Stomach (tissue), 8 donors: ENCODE measurements at regions not wholly inside any gene's neighbourhood (a gene's known extent, or its start where the extent isn't known, plus 50 kb on each side); places are given as distances from the start of the nearest gene placed in this dataset.

Source experiments
- DNase-seq, 2 donors: peaks; one replicate each; pipeline versions ENCODE4 v3.0.0 to v3.0.0-alpha.2; 2013 to 2019
- H3K27ac ChIP-seq, 5 donors: fragments of 200-600 bp in 4 of 5; sonication (generic) in 4 of 5; one replicate each; pipeline ENCODE4 v1.5.1; 2013 to 2019; ENCODE audit warnings: mild to moderate bottlenecking in 1 of 5, moderate library complexity in 1 of 5
- H3K27me3 ChIP-seq, 3 donors: fragments of 200-600 bp; sonication (generic); one replicate each; pipeline ENCODE4 v1.5.1; 2017 to 2019; ENCODE audit warnings: mixed run types in 1 of 3
- H3K36me3 ChIP-seq, 4 donors: fragments of 200-600 bp; sonication (generic); 1 replicate in 3 of 4; 2 replicates in 1 of 4; pipeline ENCODE4 v1.5.1; 2016 to 2019
- H3K4me1 ChIP-seq, 4 donors: fragments of 200-600 bp; sonication (generic); one replicate each; pipeline ENCODE4 v1.5.1; 2016 to 2019
- H3K4me3 ChIP-seq, 4 donors: fragments of 200-600 bp; sonication (generic) in 3 of 4; one replicate each; pipeline ENCODE4 v1.5.1; 2016 to 2019; ENCODE audit warnings: mild to moderate bottlenecking in 1 of 4
- H3K9me3 ChIP-seq, 4 donors: fragments of 200-600 bp; sonication (generic); one replicate each; pipeline ENCODE4 v1.5.1; 2016 to 2019
- EP300 ChIP-seq: sonication (generic); formaldehyde crosslinking; IDR thresholded peaks from one replicate; pipeline ENCODE4 v1.6.1; 2017; ENCODE audit warnings: antibody characterized with exemption
- POLR2A ChIP-seq, 4 donors: fragments of 450-650 bp; IDR thresholded peaks; one replicate each; pipeline ENCODE4 v1.6.1; 2016; ENCODE audit warnings: antibody characterized with exemption in 4 of 4, control low read depth in 2 of 4, mild to moderate bottlenecking in 1 of 4, moderate library complexity in 1 of 4
- POLR2AphosphoS5 ChIP-seq, 3 donors: sonication (generic); formaldehyde crosslinking; IDR thresholded peaks; one replicate each; pipeline ENCODE4 v1.6.1; 2016; ENCODE audit warnings: antibody characterized with exemption in 3 of 3
- WGBS, 5 donors: extraction: QIAGEN DNeasy Blood & Tissue Kit in 3 of 5; methylation state at CpG; one replicate each; pipeline versions ENCODE4 v1.1.5 to v1.1.7; 2013 to 2018; 5-methylcytosine and 5-hydroxymethylcytosine counted together
- intact Hi-C: fragments of 100-400 bp; cut with DNase I; formaldehyde crosslinking; loops from one replicate; pipeline ENCODE4 v1.15.1; 2023; ENCODE audit warnings: low total_unique reads
- TF ChIP-seq, protein P1 (sequence below), 7 experiments: fragments of 450-650 bp in 4 of 7; fragments of 200-600 bp in 3 of 7; sonication (generic) in 3 of 7; IDR thresholded peaks; one replicate each; pipeline ENCODE4 v1.5.1; 2016 to 2019; ENCODE audit warnings: antibody characterized with exemption in 7 of 7, control low read depth in 2 of 7, mild to moderate bottlenecking in 1 of 7
- donor health status: healthy with polysubstance abuse.
- donor health status: Bipolar disorder and iron deficiency.
- donor health status: healthy.

DNA sequence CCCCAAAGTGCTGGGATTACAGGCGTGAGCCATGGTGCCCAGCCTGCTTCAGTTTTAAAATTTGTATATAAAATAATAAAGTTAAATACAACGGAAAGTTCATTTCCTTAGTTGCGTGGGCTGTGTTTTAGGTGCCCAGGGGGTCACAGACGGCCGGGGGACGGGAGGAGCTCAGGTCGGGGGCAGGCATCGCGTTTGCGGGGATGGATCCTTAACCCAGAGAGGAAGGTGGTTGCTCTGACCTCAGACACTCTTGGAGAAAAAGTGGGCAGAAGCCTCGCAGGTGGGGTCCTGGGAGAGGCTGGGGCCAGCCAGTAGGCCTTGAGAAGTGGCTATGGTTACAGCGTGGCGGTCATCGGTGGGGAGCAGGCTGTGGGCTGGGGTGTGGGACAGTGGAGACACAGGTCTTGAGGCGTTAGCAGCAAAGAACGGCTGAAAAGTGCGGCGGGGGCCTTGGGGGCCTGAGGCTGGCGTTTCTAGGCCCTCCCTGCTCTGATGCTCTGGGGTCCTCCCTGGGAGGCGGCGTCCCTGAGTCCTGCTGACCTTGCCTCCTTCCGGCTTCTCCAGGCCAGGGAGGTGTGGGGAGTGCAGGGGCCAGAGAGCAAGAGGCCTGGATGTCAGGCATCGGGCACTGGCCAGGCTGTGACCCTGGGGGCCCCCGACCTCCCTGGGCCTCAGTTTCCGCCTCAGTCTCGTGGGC, 54.4 kb downstream of the UNCX start:
- no peak for DNase-seq
- H3K27ac ChIP-seq: no peak overlapping the region
- no peaks in the 10 kb centered on the region for H3K9me3 ChIP-seq
- TF ChIP-seq POLR2AphosphoS5 (IDR thresholded peaks at IDR 0.05): no peak
- no peak for TF ChIP-seq POLR2A (IDR thresholded peaks at IDR 0.05)
- no peak for TF ChIP-seq EP300
- TF ChIP-seq, protein P1, sequence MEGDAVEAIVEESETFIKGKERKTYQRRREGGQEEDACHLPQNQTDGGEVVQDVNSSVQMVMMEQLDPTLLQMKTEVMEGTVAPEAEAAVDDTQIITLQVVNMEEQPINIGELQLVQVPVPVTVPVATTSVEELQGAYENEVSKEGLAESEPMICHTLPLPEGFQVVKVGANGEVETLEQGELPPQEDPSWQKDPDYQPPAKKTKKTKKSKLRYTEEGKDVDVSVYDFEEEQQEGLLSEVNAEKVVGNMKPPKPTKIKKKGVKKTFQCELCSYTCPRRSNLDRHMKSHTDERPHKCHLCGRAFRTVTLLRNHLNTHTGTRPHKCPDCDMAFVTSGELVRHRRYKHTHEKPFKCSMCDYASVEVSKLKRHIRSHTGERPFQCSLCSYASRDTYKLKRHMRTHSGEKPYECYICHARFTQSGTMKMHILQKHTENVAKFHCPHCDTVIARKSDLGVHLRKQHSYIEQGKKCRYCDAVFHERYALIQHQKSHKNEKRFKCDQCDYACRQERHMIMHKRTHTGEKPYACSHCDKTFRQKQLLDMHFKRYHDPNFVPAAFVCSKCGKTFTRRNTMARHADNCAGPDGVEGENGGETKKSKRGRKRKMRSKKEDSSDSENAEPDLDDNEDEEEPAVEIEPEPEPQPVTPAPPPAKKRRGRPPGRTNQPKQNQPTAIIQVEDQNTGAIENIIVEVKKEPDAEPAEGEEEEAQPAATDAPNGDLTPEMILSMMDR (IDR thresholded peaks at IDR 0.05): no peak
- intact Hi-C loops: no loop called here
- WGBS, 5 donors: 81 to 90% (median 85%) methylated on average over 25 to 26 of the region's 26 CpGs
- H3K4me1 ChIP-seq: peaks cover 12 to 24% (median 16%) of the 10 kb centered on the region in 4 donors
- H3K27me3 ChIP-seq: peaks cover 0 to 93% (median 51%) of the 10 kb centered on the region in 3 donors
- no peaks in the 10 kb centered on the region for H3K36me3 ChIP-seq
- H3K4me3 ChIP-seq: no peak overlapping the region

DNA sequence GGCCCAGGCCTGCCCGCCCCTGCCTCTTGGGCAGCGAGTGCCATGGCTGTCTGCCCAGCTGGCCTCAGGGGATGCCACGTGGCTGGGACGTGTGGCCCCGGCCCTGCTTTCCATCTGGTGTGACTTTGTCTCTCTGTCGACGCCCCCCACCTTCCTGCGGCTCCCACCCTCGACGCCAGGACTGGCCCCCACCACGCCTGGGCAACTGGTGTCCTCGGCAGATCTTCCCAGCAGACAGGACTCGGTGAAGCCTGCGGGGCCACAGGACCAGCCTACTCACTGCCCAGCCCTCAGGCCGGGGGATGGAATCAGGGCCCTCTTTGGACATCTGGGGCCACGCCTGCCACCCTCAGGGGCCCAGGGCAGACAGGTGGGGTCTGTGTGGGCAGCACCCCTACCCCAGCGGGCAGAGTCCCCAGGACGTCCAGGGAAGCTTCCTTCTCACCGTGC, 55.1 kb downstream of the UNCX start:
- peaks cover 0 to 97% (median 58%) of the 10 kb centered on the region in 3 donors for H3K27me3 ChIP-seq
- TF ChIP-seq, protein P1 (IDR thresholded peaks at IDR 0.05): no peak
- TF ChIP-seq EP300 (no peak), POLR2A (IDR thresholded peaks at IDR 0.05) (no peak), POLR2AphosphoS5 (IDR thresholded peaks at IDR 0.05) (no peak)
- H3K4me1 ChIP-seq: peaks cover 12 to 24% (median 16%) of the 10 kb centered on the region in 4 donors
- no peak overlapping the region for H3K27ac ChIP-seq
- WGBS, 5 donors: 73 to 88% (median 79%) methylated on average over 7 to 19 of the region's 19 CpGs
- no peak overlapping the region for H3K4me3 ChIP-seq
- no peak for DNase-seq
- no peaks in the 10 kb centered on the region for H3K9me3 ChIP-seq
- intact Hi-C loops: no loop called here
- no peaks in the 10 kb centered on the region for H3K36me3 ChIP-seq

DNA sequence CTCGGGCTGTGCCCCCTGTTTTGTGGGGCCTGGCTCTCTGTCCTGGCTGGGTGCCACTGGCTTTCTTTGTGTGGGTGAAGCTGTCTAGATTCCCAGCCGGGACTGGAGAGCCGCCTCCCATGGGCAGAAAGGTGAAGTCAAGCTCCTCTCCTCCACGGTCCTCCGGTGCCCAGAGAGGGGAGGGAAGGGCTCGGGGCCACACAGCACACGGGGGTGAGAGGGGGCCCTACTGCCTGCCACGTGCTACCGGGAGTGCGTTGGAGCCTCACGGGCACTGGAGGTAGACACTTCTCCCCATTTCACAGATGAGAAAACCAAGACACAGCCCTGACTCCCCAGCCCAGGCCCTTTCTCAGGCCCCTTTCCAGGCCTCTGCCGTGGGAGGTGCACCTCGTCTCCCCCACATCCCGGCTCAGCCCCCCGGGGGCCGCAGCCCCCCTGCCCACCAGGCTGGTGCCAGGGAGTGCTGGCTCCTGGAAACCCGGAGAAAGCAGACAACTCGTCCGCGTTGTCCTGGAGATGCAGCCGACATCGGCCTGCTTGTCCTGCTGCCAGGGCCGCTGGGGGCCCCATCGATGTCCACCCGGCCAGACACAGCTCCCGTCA, 55.8 kb downstream of the UNCX start:
- H3K27me3 ChIP-seq: peaks cover 0 to 97% (median 65%) of the 10 kb centered on the region in 3 donors
- 71 to 83% (median 79%) methylated on average over 12 to 26 of the region's 26 CpGs for WGBS, 5 donors
- no peaks in the 10 kb centered on the region for H3K9me3 ChIP-seq
- intact Hi-C loops: no loop called here
- peaks cover 12 to 24% (median 16%) of the 10 kb centered on the region in 4 donors for H3K4me1 ChIP-seq
- H3K36me3 ChIP-seq: no peaks in the 10 kb centered on the region
- TF ChIP-seq POLR2AphosphoS5 (IDR thresholded peaks at IDR 0.05) (no peak), EP300 (no peak)
- no peak overlapping the region for H3K4me3 ChIP-seq
- DNase-seq: no peak
- H3K27ac ChIP-seq: no peak overlapping the region

DNA sequence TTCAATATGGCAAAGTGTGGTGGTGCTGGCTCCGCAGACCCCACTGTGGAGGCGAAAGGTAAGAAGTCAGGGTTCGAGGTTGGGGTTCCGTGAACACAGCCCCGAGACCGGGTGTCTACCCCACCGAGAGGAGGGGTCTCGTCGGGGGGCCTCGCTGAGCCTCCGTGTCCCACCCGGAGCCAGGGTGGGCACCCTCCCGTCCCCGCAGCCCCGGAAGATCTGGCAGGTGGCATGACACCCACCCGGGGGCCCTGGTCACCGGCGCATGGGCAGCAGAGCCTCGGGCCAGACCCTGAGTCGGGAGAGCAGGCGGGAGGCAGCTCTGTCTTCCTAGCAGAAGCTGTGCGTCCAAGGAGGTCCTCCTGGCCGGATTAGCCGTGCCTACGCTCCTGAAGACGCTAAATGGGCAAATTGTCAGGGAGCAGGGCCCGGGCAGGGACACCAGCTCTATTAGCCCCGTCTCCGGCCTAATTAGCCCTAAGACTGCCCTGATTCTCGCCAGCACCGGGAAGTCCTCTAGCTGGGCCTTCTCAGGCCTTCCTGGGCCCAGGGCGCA, 56.4 kb downstream of the UNCX start:
- Histone ChIP-seq H3K4me1 (peaks cover 12 to 24% (median 16%) of the 10 kb centered on the region in 4 donors), H3K27me3 (peaks cover 0 to 97% (median 68%) of the 10 kb centered on the region in 3 donors), H3K4me3 (no peak overlapping the region), H3K36me3 (no peaks in the 10 kb centered on the region), H3K9me3 (no peaks in the 10 kb centered on the region), H3K27ac (no peak overlapping the region)
- WGBS, 5 donors: 73 to 85% (median 81%) methylated on average over 6 to 32 of the region's 32 CpGs
- intact Hi-C loops: no loop called here
- DNase-seq: no peak
- TF ChIP-seq, protein P1 (IDR thresholded peaks at IDR 0.05): no peak
- TF ChIP-seq POLR2AphosphoS5 (IDR thresholded peaks at IDR 0.05): no peak
- TF ChIP-seq EP300: no peak
- TF ChIP-seq POLR2A (IDR thresholded peaks at IDR 0.05): no peak
